Heart right ventricle (tissue), 16 donors: ENCODE measurements at regions not wholly inside any gene's neighbourhood (a gene's known extent, or its start where the extent isn't known, plus 50 kb on each side); places are given as distances from the start of the nearest gene placed in this dataset.
A peak's percentile ranks its signal among the peaks of the same experiment; 100 is the strongest.

Experiments used
- ATAC-seq, 8 donors: fragments of 200-7000 bp; cut with Tn5 transposase; one replicate each; pipeline ENCODE4 v1.9.1; 2020; ENCODE audit warnings: mild to moderate bottlenecking in 8 of 8, moderate library complexity in 8 of 8, moderate number of reproducible peaks in 1 of 8
- DNase-seq, 2 donors: peaks; one replicate each; pipeline ENCODE4 v3.0.0-alpha.2; 2020
- H3K27ac ChIP-seq, 10 donors: fragments of 200-600 bp; sonication (generic) in 2 of 10; one replicate each; pipeline versions ENCODE4 v1.5.0 to v1.8.0; 2020 to 2022; ENCODE audit warnings: mild to moderate bottlenecking in 3 of 10
- H3K27me3 ChIP-seq, 7 donors: fragments of 200-600 bp; one replicate each; pipeline ENCODE4 v1.8.0; 2021 to 2022; ENCODE audit warnings: mild to moderate bottlenecking in 2 of 7
- H3K36me3 ChIP-seq, 9 donors: fragments of 200-600 bp; sonication (generic) in 1 of 9; one replicate each; pipeline versions ENCODE4 v1.5.0 to v1.8.0; 2020 to 2022; ENCODE audit warnings: mild to moderate bottlenecking in 2 of 9
- H3K4me1 ChIP-seq, 9 donors: fragments of 200-600 bp; sonication (generic) in 1 of 9; one replicate each; pipeline versions ENCODE4 v1.5.0 to v1.8.0; 2020 to 2022; ENCODE audit warnings: mild to moderate bottlenecking in 4 of 9
- H3K4me3 ChIP-seq, 10 donors: fragments of 200-600 bp; sonication (generic) in 2 of 10; one replicate each; pipeline versions ENCODE4 v1.5.0 to v1.8.0; 2020 to 2022; ENCODE audit warnings: mild to moderate bottlenecking in 7 of 10, moderate library complexity in 2 of 10
- H3K9me3 ChIP-seq, 11 donors: fragments of 200-600 bp in 10 of 11; sonication (generic) in 2 of 11; one replicate each; pipeline versions ENCODE4 v1.5.0 to v1.8.0; 2013 to 2022; ENCODE audit warnings: mild to moderate bottlenecking in 2 of 11, control low read depth in 1 of 11, moderate library complexity in 1 of 11
- WGBS, 2 donors: extraction: QIAGEN DNeasy Blood & Tissue Kit; methylation state at CpG; one replicate each; pipeline ENCODE4 v1.1.7; 2013; ENCODE audit warnings: inconsistent platforms in 1 of 2; 5-methylcytosine and 5-hydroxymethylcytosine counted together
- intact Hi-C, 10 donors: fragments of 100-400 bp; cut with DNase I; formaldehyde crosslinking; loops; one replicate each; pipeline versions ENCODE4 v1.11.1 to v1.14.2; 2022
- TF ChIP-seq, protein P1 (sequence below), 9 donors: fragments of 200-600 bp; sonication (generic) in 2 of 9; IDR thresholded peaks; one replicate each; pipeline versions ENCODE4 v1.5.0 to v1.8.0; 2021 to 2022; ENCODE audit warnings: antibody characterized with exemption in 9 of 9, mild to moderate bottlenecking in 5 of 9, moderate library complexity in 1 of 9
- donor health status: Arrhythmogenic right ventricular cardiomyopathy.
- donor health status: ischemic (EF 13 %, LVEDD 7.1; RV severe dilation, severe dysfunction).
- donor health status: healthy with polysubstance abuse.
- donor health status: DM: no; HTN: yes; CAD: no.
- donor health status: DM: no; HTN: no; CAD: no.
- donor health status: ischemic (EF 25% LVEDD 6.9; RV normal size, moderate dysfunction).
- donor health status: ischemic (EF 25% LVEDD 5.7; RV mildly dilated, moderate dysfunction).
- donor health status: healthy.
- donor health status: DM: yes; HTN: yes; CAD: no.
- donor health status: Ischemic cardiomyopathy.
- donor health status: ischemic (EF 35%, LVEDD 5.7; RV mildly dilated, moderate dysfunction).
- donor health status: nonischemic (EF 11% LVEDD 7.7; RV severe dilation, severe dysfunction).
- donor health status: DM: yes; HTN: yes; CAD: no.
- donor health status: PGD.
- donor health status: ischemic (EF 29% LVEDD 5.4; RV normal size, mild dysfunction).
- donor health status: nonischemic (EF 23%, LVEDD 6.1; RV moderate dilation, normal function).

- WGBS, 2 donors = 66 to 70% methylated on average over 2 of the region's 2 CpGs
- no peaks in the 10 kb centered on the region for H3K36me3 ChIP-seq
- no peaks in the 10 kb centered on the region for H3K9me3 ChIP-seq
- no peak overlapping the region for H3K4me3 ChIP-seq
- no peak overlapping the region for H3K27ac ChIP-seq
- TF ChIP-seq, protein P1, sequence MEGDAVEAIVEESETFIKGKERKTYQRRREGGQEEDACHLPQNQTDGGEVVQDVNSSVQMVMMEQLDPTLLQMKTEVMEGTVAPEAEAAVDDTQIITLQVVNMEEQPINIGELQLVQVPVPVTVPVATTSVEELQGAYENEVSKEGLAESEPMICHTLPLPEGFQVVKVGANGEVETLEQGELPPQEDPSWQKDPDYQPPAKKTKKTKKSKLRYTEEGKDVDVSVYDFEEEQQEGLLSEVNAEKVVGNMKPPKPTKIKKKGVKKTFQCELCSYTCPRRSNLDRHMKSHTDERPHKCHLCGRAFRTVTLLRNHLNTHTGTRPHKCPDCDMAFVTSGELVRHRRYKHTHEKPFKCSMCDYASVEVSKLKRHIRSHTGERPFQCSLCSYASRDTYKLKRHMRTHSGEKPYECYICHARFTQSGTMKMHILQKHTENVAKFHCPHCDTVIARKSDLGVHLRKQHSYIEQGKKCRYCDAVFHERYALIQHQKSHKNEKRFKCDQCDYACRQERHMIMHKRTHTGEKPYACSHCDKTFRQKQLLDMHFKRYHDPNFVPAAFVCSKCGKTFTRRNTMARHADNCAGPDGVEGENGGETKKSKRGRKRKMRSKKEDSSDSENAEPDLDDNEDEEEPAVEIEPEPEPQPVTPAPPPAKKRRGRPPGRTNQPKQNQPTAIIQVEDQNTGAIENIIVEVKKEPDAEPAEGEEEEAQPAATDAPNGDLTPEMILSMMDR (IDR thresholded peaks at IDR 0.05) = no peak
- intact Hi-C loops = no loop called here
- no peaks in the 10 kb centered on the region for H3K27me3 ChIP-seq
- H3K4me1 ChIP-seq = no peaks in the 10 kb centered on the region
- ATAC-seq (no peak), DNase-seq (no peak)
Measured at GRCh38 chr14:87097015-87097414, 896.0 kb downstream of the GALC start.

DNA sequence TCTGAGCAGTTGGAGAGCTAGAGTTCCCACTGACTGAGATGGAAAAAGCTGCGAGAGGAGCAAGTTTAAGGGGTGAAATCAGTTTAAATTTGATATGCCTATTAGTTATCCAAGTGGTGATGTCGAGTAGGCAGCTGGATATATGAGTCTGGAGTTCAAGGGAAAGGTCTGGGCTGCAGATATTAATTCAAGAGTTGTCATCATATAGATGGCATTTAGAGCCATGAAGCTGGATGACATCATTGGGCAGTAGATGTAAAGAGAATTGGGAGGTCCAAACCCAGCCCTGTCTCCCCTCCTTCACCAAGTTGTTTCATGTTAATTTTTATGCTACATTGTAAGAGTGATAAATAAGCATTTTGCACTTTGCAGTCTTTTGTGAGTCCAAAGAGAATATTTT lies 898.1 kb downstream of the GALC start:
- TF ChIP-seq, protein P1 (IDR thresholded peaks at IDR 0.05) = no peak
- no peak for ATAC-seq
- WGBS, 2 donors = 67 to 75% methylated on average over 2 of the region's 2 CpGs

DNA sequence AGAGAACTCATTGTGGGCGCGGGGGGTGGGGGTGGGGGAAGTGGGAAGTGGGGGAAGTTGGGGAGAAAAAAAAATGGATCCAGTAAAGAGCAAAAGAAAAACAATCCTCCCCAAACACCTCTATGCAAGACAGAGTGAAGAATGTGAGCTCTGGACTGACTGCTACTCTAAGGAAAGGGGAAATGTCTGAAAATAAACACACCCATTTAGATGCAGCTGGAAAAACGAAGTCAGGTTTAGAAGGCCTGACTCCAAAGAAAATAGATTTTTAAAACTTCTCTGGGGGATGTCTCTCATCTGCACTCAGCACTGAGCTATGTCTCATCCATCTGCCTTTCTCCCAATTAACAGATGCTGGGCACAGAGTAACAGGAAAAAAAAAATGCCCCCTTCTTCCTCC lies 904.4 kb downstream of the GALC start:
- TF ChIP-seq, protein P1 (IDR thresholded peaks at IDR 0.05) = no peak
- Histone ChIP-seq H3K4me3 (no peak overlapping the region), H3K27ac (no peak overlapping the region), H3K27me3 (no peaks in the 10 kb centered on the region), H3K4me1 (no peaks in the 10 kb centered on the region), H3K36me3 (no peaks in the 10 kb centered on the region), H3K9me3 (peaks cover 0 to 8% (median 0%) of the 10 kb centered on the region in 11 donors)
- DNase-seq = no peak
- 24 to 49% methylated on average over 3 of the region's 3 CpGs for WGBS, 2 donors
- peak in 6 of 8 donors; percentile 50 to 82 (median 65) for ATAC-seq
- intact Hi-C loops = no loop called here

More for the DNA sequence above, 898.1 kb downstream of the GALC start:
- intact Hi-C loops = no loop called here
- DNase-seq = no peak
- Histone ChIP-seq H3K4me3 (no peak overlapping the region), H3K27ac (no peak overlapping the region), H3K9me3 (peaks cover 0 to 8% (median 0%) of the 10 kb centered on the region in 11 donors), H3K4me1 (no peaks in the 10 kb centered on the region), H3K27me3 (no peaks in the 10 kb centered on the region), H3K36me3 (no peaks in the 10 kb centered on the region)

DNA sequence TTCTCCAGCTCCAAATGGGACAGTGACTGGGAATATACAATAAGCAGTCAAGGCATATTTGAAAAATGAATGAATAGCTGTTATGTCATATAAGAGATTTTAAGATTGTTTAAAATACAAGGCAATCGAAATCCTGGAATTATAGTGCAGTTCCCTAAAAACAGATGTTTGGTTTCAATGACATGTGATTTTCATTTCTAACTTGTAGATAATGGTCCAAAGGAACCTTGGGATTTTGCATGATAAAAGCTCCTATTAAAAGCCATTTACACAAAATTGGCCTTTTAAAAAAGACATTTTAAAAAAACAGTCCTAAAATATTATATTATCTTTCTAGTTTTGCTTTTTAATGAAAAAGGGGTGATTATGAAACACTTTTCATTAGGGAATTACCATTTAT lies 905.1 kb downstream of the GALC start:
- ATAC-seq (peak in 1 of 8 donors; percentile 16), DNase-seq (no peak)
- Histone ChIP-seq H3K27me3 (no peaks in the 10 kb centered on the region), H3K9me3 (peaks cover 0 to 8% (median 0%) of the 10 kb centered on the region in 11 donors), H3K36me3 (no peaks in the 10 kb centered on the region), H3K27ac (no peak overlapping the region), H3K4me3 (no peak overlapping the region), H3K4me1 (no peaks in the 10 kb centered on the region)
- intact Hi-C loops = no loop called here
- TF ChIP-seq, protein P1 (IDR thresholded peaks at IDR 0.05) = no peak
- 47 to 56% methylated on average over 1 of the region's 1 CpG for WGBS, 2 donors
